Neural progenitor cell (in vitro differentiated cells): ENCODE measurements at regions not wholly inside any gene's neighbourhood (a gene's known extent, or its start where the extent isn't known, plus 50 kb on each side); places are given as distances from the start of the nearest gene placed in this dataset.

Experiments used
- DNase-seq: peaks from one replicate; pipeline ENCODE4 v3.0.0-alpha.2; 2016; ENCODE audit warnings: low spot score
- H2AFZ ChIP-seq: fragments of 200-600 bp; sonication (generic); replicated peaks from 2 replicates; pipeline ENCODE4 v1.6.1; 2016; ENCODE audit warnings: antibody characterized with exemption
- H3F3A ChIP-seq: fragments of 200-600 bp; sonication (generic); 2 replicates; pipeline ENCODE4 v1.6.1; 2016; ENCODE audit warnings: antibody characterized with exemption, low read depth
- H3K27ac ChIP-seq: fragments of 200-600 bp; sonication (generic); 2 replicates; pipeline ENCODE4 v1.5.1; 2016; ENCODE audit warnings: mild to moderate bottlenecking
- H3K27me3 ChIP-seq: fragments of 200-600 bp; sonication (generic); 2 replicates; pipeline ENCODE4 v1.6.1; 2016; ENCODE audit warnings: mild to moderate bottlenecking, moderate library complexity
- H3K36me3 ChIP-seq: fragments of 200-600 bp; sonication (generic); 2 replicates; pipeline ENCODE4 v1.5.1; 2016
- H3K4me1 ChIP-seq: fragments of 200-600 bp; sonication (generic); 2 replicates; pipeline ENCODE4 v1.6.1; 2016; ENCODE audit warnings: mixed run types
- H3K4me2 ChIP-seq: fragments of 200-600 bp; sonication (generic); 2 replicates; pipeline ENCODE4 v1.6.1; 2016
- H3K4me3 ChIP-seq: fragments of 200-600 bp; sonication (generic); 2 replicates; pipeline ENCODE4 v1.5.1; 2016
- H3K79me2 ChIP-seq: fragments of 200-600 bp; sonication (generic); 2 replicates; pipeline ENCODE4 v1.6.1; 2016; ENCODE audit warnings: low read depth
- H3K9ac ChIP-seq: fragments of 200-600 bp; sonication (generic); 2 replicates; pipeline ENCODE4 v1.6.1; 2016
- H3K9me3 ChIP-seq: fragments of 200-600 bp; sonication (generic); 2 replicates; pipeline ENCODE4 v1.5.1; 2016; ENCODE audit warnings: low read depth
- H4K20me1 ChIP-seq: fragments of 200-600 bp; sonication (generic); 2 replicates; pipeline ENCODE4 v1.6.1; 2016; ENCODE audit warnings: low read depth
- H3K27ac Mint-ChIP-seq: 3 replicates; pipeline ENCODE4 v1.8.0; 2021; ENCODE audit warnings: mixed read lengths
- H3K27me3 Mint-ChIP-seq: 2 replicates; pipeline ENCODE4 v1.8.0; 2022; ENCODE audit warnings: low read depth, mild to moderate bottlenecking, inconsistent platforms, moderate library complexity, mixed read lengths; ENCODE audit not compliant: insufficient read depth
- H3K36me3 Mint-ChIP-seq: 3 replicates; pipeline ENCODE4 v1.8.0; 2021; ENCODE audit warnings: mixed read lengths
- H3K4me1 Mint-ChIP-seq: 3 replicates; pipeline ENCODE4 v1.8.0; 2021; ENCODE audit warnings: mixed read lengths
- H3K4me3 Mint-ChIP-seq: 3 replicates; pipeline ENCODE4 v1.8.0; 2021; ENCODE audit warnings: mild to moderate bottlenecking, moderate library complexity, mixed read lengths
- H3K9me3 Mint-ChIP-seq: 3 replicates; pipeline ENCODE4 v1.8.0; 2020; ENCODE audit warnings: mixed read lengths
- EZH2 ChIP-seq: fragments of 200-600 bp; sonication (generic); IDR thresholded peaks from 2 replicates; pipeline ENCODE4 v1.6.1; 2017; ENCODE audit warnings: antibody characterized with exemption, mild to moderate bottlenecking, moderate library complexity
- EZH2phosphoT487 ChIP-seq: fragments of 200-600 bp; sonication (generic); IDR thresholded peaks from 2 replicates; pipeline ENCODE4 v1.6.1; 2017; ENCODE audit warnings: antibody characterized with exemption
- TF ChIP-seq, protein P1 (sequence below): fragments of 200-600 bp; sonication (generic); IDR thresholded peaks from 2 replicates; pipeline ENCODE4 v1.5.1; 2017; ENCODE audit warnings: antibody characterized with exemption, mild to moderate bottlenecking

DNA sequence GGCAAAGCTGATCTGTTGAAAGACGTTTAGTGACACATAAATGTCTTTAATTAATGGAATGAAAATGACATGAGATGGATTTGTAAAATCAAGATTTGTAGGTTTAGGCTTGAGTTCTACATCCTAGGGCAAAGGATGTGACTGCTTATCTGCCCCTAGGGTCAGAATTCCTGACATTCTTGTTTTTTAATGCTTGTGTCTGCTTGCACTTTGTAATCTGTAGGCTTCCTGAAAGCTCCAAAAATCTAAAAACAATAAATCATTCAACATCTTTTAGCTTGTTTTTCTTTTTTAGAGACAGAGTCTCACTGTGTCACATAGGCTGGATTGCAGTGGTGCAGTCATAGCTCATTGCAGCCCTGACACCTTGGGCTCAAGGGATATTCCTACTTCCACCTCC, 107.9 kb upstream of the MLIP start:
- H3K36me3 Mint-ChIP-seq: no peaks in the 10 kb centered on the region
- H3K4me1 Mint-ChIP-seq: no peaks in the 10 kb centered on the region
- H3K4me1 ChIP-seq: no peaks in the 10 kb centered on the region
- no peaks in the 10 kb centered on the region for H3F3A ChIP-seq
- no peak overlapping the region for H3K27ac Mint-ChIP-seq
- no peak overlapping the region for H2AFZ ChIP-seq
- no peak for TF ChIP-seq EZH2phosphoT487
- TF ChIP-seq, protein P1, sequence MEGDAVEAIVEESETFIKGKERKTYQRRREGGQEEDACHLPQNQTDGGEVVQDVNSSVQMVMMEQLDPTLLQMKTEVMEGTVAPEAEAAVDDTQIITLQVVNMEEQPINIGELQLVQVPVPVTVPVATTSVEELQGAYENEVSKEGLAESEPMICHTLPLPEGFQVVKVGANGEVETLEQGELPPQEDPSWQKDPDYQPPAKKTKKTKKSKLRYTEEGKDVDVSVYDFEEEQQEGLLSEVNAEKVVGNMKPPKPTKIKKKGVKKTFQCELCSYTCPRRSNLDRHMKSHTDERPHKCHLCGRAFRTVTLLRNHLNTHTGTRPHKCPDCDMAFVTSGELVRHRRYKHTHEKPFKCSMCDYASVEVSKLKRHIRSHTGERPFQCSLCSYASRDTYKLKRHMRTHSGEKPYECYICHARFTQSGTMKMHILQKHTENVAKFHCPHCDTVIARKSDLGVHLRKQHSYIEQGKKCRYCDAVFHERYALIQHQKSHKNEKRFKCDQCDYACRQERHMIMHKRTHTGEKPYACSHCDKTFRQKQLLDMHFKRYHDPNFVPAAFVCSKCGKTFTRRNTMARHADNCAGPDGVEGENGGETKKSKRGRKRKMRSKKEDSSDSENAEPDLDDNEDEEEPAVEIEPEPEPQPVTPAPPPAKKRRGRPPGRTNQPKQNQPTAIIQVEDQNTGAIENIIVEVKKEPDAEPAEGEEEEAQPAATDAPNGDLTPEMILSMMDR: no peak
- TF ChIP-seq EZH2: no peak
- H3K4me3 Mint-ChIP-seq: no peak overlapping the region
- no peaks in the 10 kb centered on the region for H3K27me3 ChIP-seq
- H3K79me2 ChIP-seq: no peaks in the 10 kb centered on the region
- H3K9ac ChIP-seq: no peak overlapping the region
- peaks cover 2% of the 10 kb centered on the region for H3K27me3 Mint-ChIP-seq
- no peak overlapping the region for H3K27ac ChIP-seq
- H3K36me3 ChIP-seq: no peaks in the 10 kb centered on the region
- H3K4me2 ChIP-seq: no peak overlapping the region
- no peaks in the 10 kb centered on the region for H3K9me3 ChIP-seq
- no peak for DNase-seq
- no peaks in the 10 kb centered on the region for H4K20me1 ChIP-seq
- no peaks in the 10 kb centered on the region for H3K9me3 Mint-ChIP-seq
- no peak overlapping the region for H3K4me3 ChIP-seq

DNA sequence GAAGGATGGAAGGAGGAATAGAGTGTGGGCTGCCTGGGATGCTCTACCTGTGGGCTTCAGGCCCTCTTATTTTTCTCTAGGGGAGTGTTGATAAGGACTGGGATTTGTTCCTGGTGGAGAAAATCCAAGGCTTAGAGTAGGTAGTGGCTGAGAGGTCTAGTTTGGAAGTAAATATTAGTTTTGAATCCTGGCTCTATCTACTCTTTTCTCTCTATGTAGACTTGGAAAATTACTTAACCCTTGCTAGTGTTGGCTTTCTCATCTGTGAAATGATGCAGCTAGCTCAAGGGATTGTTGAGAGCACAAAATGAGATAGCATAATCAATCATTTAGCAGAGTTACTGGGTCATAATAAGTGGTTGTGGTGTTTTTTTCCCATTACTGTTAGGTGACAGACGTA, 102.7 kb upstream of the MLIP start:
- Histone ChIP-seq H4K20me1 (no peaks in the 10 kb centered on the region), H3F3A (no peaks in the 10 kb centered on the region), H3K36me3 (no peaks in the 10 kb centered on the region), H3K4me2 (no peak overlapping the region), H3K4me1 (no peaks in the 10 kb centered on the region), H3K4me3 (no peak overlapping the region), H2AFZ (no peak overlapping the region), H3K79me2 (no peaks in the 10 kb centered on the region), H3K27me3 (no peaks in the 10 kb centered on the region), H3K9me3 (no peaks in the 10 kb centered on the region), H3K9ac (no peak overlapping the region), H3K27ac (no peak overlapping the region)
- TF ChIP-seq, protein P1: no peak
- no peak for TF ChIP-seq EZH2phosphoT487
- TF ChIP-seq EZH2: no peak
- Mint-ChIP-seq H3K27me3 (peaks cover 2% of the 10 kb centered on the region), H3K9me3 (no peaks in the 10 kb centered on the region), H3K27ac (no peak overlapping the region), H3K4me3 (no peak overlapping the region), H3K4me1 (peaks cover 11% of the 10 kb centered on the region), H3K36me3 (no peaks in the 10 kb centered on the region)
- DNase-seq: no peak

DNA sequence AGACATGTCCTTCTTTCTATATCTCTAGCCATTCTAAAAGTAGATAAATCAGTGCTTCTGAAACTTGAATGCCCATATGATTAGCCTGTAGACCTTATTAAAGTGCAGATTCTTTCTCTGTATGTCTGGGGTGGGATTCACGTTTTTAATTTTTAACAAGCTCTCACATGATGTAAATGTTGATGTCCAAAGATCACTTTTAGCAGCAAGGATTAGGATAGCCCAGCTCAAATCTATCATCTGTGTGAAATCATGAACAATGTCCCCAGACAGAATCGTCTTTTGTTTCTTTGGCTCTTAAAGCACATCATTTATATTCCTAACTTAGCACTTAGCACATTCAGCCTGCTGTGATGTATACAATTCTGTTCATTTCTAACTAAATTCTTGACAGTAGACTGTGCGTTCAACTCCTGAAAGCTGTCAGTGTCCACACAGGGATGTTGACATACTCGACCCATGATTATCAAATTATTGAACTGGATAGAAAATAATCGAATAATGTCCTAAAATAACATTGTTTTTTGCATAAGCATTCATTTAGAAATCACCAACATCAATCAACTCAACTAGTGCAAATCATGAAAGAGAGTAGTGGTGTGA, 102.1 kb upstream of the MLIP start:
- Histone ChIP-seq H3K27me3 (no peaks in the 10 kb centered on the region), H4K20me1 (no peaks in the 10 kb centered on the region), H3K4me3 (no peak overlapping the region), H3K36me3 (no peaks in the 10 kb centered on the region), H3K9ac (no peak overlapping the region), H3K4me1 (no peaks in the 10 kb centered on the region), H3K9me3 (no peaks in the 10 kb centered on the region), H3K4me2 (no peak overlapping the region), H3F3A (no peaks in the 10 kb centered on the region), H2AFZ (no peak overlapping the region), H3K27ac (no peak overlapping the region), H3K79me2 (no peaks in the 10 kb centered on the region)
- no peak overlapping the region for H3K27ac Mint-ChIP-seq
- H3K9me3 Mint-ChIP-seq: no peaks in the 10 kb centered on the region
- H3K36me3 Mint-ChIP-seq: no peaks in the 10 kb centered on the region
- H3K27me3 Mint-ChIP-seq: peaks cover 2% of the 10 kb centered on the region
- no peak for DNase-seq
- TF ChIP-seq EZH2 (no peak), EZH2phosphoT487 (no peak)
- TF ChIP-seq, protein P1: no peak
- H3K4me3 Mint-ChIP-seq: no peak overlapping the region
- peaks cover 11% of the 10 kb centered on the region for H3K4me1 Mint-ChIP-seq
